ENCODE measurements at regions not wholly inside any gene's neighbourhood (a gene's known extent, or its start where the extent isn't known, plus 50 kb on each side); places are given as distances from the start of the nearest gene placed in this dataset.
A peak's percentile ranks its signal among the peaks of the same experiment; 100 is the strongest.

- H3K9ac ChIP-seq (ENCODE audit: low read depth in 1 of 2, low read length in 2 of 2): no peak overlapping the region
- H3K27me3 ChIP-seq (ENCODE audit: control insufficient read depth in 4 of 4, insufficient read depth in 4 of 4, low read length in 3 of 4): no peaks in the 10 kb centered on the region
- no peak for TF ChIP-seq ZBTB33 (IDR thresholded peaks at IDR 0.05)
- TF ChIP-seq MAX (IDR thresholded peaks at IDR 0.05): no peak
- TF ChIP-seq FOXA1 (IDR thresholded peaks at IDR 0.05): no peak
- no peak for TF ChIP-seq YY1 (IDR thresholded peaks at IDR 0.05)
- TF ChIP-seq REST (IDR thresholded peaks at IDR 0.05): no peak
- TF ChIP-seq HNF4A (conservative IDR thresholded peaks at IDR 0.05): no peak
- TF ChIP-seq GABPA (IDR thresholded peaks at IDR 0.05 in 1 of 2, conservative IDR thresholded peaks at IDR 0.05 in 1 of 2): no peak
- no peak for TF ChIP-seq HNF4G (IDR thresholded peaks at IDR 0.05)
- TF ChIP-seq TAF1 (conservative IDR thresholded peaks at IDR 0.05): no peak
- no peak for TF ChIP-seq CTCF (IDR thresholded peaks at IDR 0.05; ENCODE audit: low read depth, low read length, missing input control)
- TF ChIP-seq RXRA (IDR thresholded peaks at IDR 0.05): no peak
- TF ChIP-seq FOXA2 (IDR thresholded peaks at IDR 0.05): no peak
- no peak for TF ChIP-seq EGR1 (IDR thresholded peaks at IDR 0.05; ENCODE audit: low read depth in 2 of 2)
- no peak for TF ChIP-seq JUND (IDR thresholded peaks at IDR 0.05)
- TF ChIP-seq NR2F2 (IDR thresholded peaks at IDR 0.05): no peak
- 91% methylated on average over 4 of the region's 4 CpGs for WGBS
- H3K9me3 ChIP-seq (ENCODE audit: control insufficient read depth in 4 of 4, low read length in 3 of 4): no peaks in the 10 kb centered on the region
- no peak for DNase-seq (ENCODE audit: low spot score)
- H3K36me3 ChIP-seq (ENCODE audit: control insufficient read depth in 4 of 4, insufficient read depth in 3 of 4, low read depth in 1 of 4, low read length in 3 of 4): no peaks in the 10 kb centered on the region
- peaks cover 8 to 81% (median 59%) of the 10 kb centered on the region in 4 donors for H3K4me1 ChIP-seq (ENCODE audit: control insufficient read depth in 4 of 4, insufficient read depth in 4 of 4, low read length in 3 of 4)
- H3K4me3 ChIP-seq (ENCODE audit: low read depth in 1 of 3, low read length in 3 of 3): peak overlapping the region in 1 of 3 donors; percentile 19
- H3K27ac ChIP-seq (ENCODE audit: low read depth in 1 of 2, low read length in 2 of 2): no peak overlapping the region
Observed at GRCh38 chr12:111078731-111079130, 158.4 kb upstream of the MYL2 start.
